GM23248 (cell line): ENCODE measurements at regions not wholly inside any gene's neighbourhood (a gene's known extent, or its start where the extent isn't known, plus 50 kb on each side); places are given as distances from the start of the nearest gene placed in this dataset.

Experiments
- DNase-seq: peaks from one replicate; pipeline ENCODE4 v3.0.0-alpha.2; 2015
- H2AFZ ChIP-seq: fragments of 200-600 bp; sonication (generic); 2 replicates; pipeline ENCODE4 v1.6.1; 2016; ENCODE audit warnings: antibody characterized with exemption
- H3F3A ChIP-seq: fragments of 200-600 bp; sonication (generic); 2 replicates; pipeline ENCODE4 v1.6.1; 2016; ENCODE audit warnings: mild to moderate bottlenecking, antibody characterized with exemption, mixed run types; ENCODE audit not compliant: insufficient read depth
- H3K27ac ChIP-seq: fragments of 200-600 bp; sonication (generic); 2 replicates; pipeline ENCODE4 v1.5.1; 2016; ENCODE audit warnings: mild to moderate bottlenecking
- H3K27me3 ChIP-seq: fragments of 200-600 bp; sonication (generic); replicated peaks from 2 replicates; pipeline ENCODE4 v1.6.1; 2016; ENCODE audit warnings: mild to moderate bottlenecking; ENCODE audit not compliant: insufficient read depth
- H3K36me3 ChIP-seq: fragments of 200-600 bp; sonication (generic); 2 replicates; pipeline ENCODE4 v1.6.1; 2016; ENCODE audit warnings: low read depth, mild to moderate bottlenecking
- H3K4me1 ChIP-seq: fragments of 200-600 bp; sonication (generic); 2 replicates; pipeline ENCODE4 v1.6.1; 2016; ENCODE audit warnings: mild to moderate bottlenecking; ENCODE audit not compliant: insufficient read depth
- H3K4me2 ChIP-seq: fragments of 200-600 bp; sonication (generic); one replicate; pipeline ENCODE4 v1.6.1; 2016; ENCODE audit warnings: mild to moderate bottlenecking; ENCODE audit not compliant: unreplicated experiment
- H3K4me3 ChIP-seq: fragments of 200-600 bp; sonication (generic); 2 replicates; pipeline ENCODE4 v1.5.1; 2016; ENCODE audit warnings: mild to moderate bottlenecking
- H3K79me2 ChIP-seq: fragments of 200-600 bp; sonication (generic); 2 replicates; pipeline ENCODE4 v1.6.1; 2016; ENCODE audit warnings: mild to moderate bottlenecking; ENCODE audit not compliant: insufficient read depth
- H3K9ac ChIP-seq: fragments of 200-600 bp; sonication (generic); 2 replicates; pipeline ENCODE4 v1.6.1; 2016; ENCODE audit warnings: mild to moderate bottlenecking
- H3K9me2 ChIP-seq: fragments of 200-600 bp; sonication (generic); 2 replicates; pipeline ENCODE4 v1.6.1; 2016; ENCODE audit warnings: mixed run types, mild to moderate bottlenecking, moderate library complexity; ENCODE audit not compliant: insufficient read depth
- H3K9me3 ChIP-seq: fragments of 200-600 bp; sonication (generic); one replicate; pipeline ENCODE4 v1.6.1; 2017; ENCODE audit warnings: low read depth
- H4K20me1 ChIP-seq: fragments of 200-600 bp; sonication (generic); 2 replicates; pipeline ENCODE4 v1.6.0; 2016; ENCODE audit not compliant: insufficient read depth
- EZH2 ChIP-seq: fragments of 200-600 bp; sonication (generic); IDR thresholded peaks from 2 replicates; pipeline ENCODE4 v1.6.1; 2018; ENCODE audit warnings: antibody characterized with exemption, mild to moderate bottlenecking; ENCODE audit not compliant: insufficient read depth, poor library complexity, severe bottlenecking
- EZH2phosphoT487 ChIP-seq: fragments of 200-600 bp; sonication (generic); IDR thresholded peaks from 2 replicates; pipeline ENCODE4 v1.6.1; 2018; ENCODE audit warnings: antibody characterized with exemption, moderate library complexity, mild to moderate bottlenecking, low read depth; ENCODE audit not compliant: insufficient read depth
- WGBS, 2 experiments: methylation state at CpG; one replicate each; pipeline ENCODE4 v1.1.6; 2015 to 2017; ENCODE audit warnings: low lambda C conversion rate in 2 of 2, low coverage in 1 of 2; ENCODE audit errors: missing lambda C conversion rate in 2 of 2; 5-methylcytosine and 5-hydroxymethylcytosine counted together
- in situ Hi-C: fragments of 300-500 bp; cut with MboI; formaldehyde crosslinking; loops from 2 replicates; pipeline ENCODE4 v1.15.0; 2020

- 96 to 97% methylated on average over 6 of the region's 6 CpGs for WGBS, 2 experiments
- Histone ChIP-seq H2AFZ (no peak overlapping the region), H3K4me3 (no peak overlapping the region), H4K20me1 (no peaks in the 10 kb centered on the region), H3K9me2 (no peaks in the 10 kb centered on the region), H3K79me2 (0 out of 2 replicates have a peak, but pooled peaks cover 7% of the 10 kb centered on the region), H3K9me3 (no peaks in the 10 kb centered on the region), H3F3A (peaks cover under 1% of the 10 kb centered on the region; the same call in 1 of the 2 replicates), H3K4me1 (no peaks in the 10 kb centered on the region), H3K36me3 (no peaks in the 10 kb centered on the region), H3K27ac (no peak overlapping the region), H3K9ac (no peak overlapping the region), H3K27me3 (no peaks in the 10 kb centered on the region), H3K4me2 (no peak overlapping the region)
- TF ChIP-seq EZH2 = no peak
- TF ChIP-seq EZH2phosphoT487 = no peak
- DNase-seq = no peak
- in situ Hi-C loops = no loop called here
Measured at GRCh38 chr14:100469632-100470522, 117.3 kb downstream of the BEGAIN start.

- H3K27me3 ChIP-seq = no peaks in the 10 kb centered on the region
- no peak for DNase-seq
- H3K9ac ChIP-seq = no peak overlapping the region
- H3K27ac ChIP-seq = no peak overlapping the region
- H3K9me2 ChIP-seq = no peaks in the 10 kb centered on the region
- H4K20me1 ChIP-seq = no peaks in the 10 kb centered on the region
- H3F3A ChIP-seq = peaks cover 7% of the 10 kb centered on the region
- no peaks in the 10 kb centered on the region for H3K9me3 ChIP-seq
- no peaks in the 10 kb centered on the region for H3K36me3 ChIP-seq
- WGBS, 2 experiments = 84 to 90% methylated on average over 2 of the region's 2 CpGs
- H3K4me2 ChIP-seq = no peak overlapping the region
- H3K4me3 ChIP-seq = no peak overlapping the region
- in situ Hi-C loops = no loop called here
- no peak overlapping the region for H2AFZ ChIP-seq
- H3K4me1 ChIP-seq = 0 out of 2 replicates have a peak, but pooled peaks cover 1% of the 10 kb centered on the region
- TF ChIP-seq EZH2phosphoT487 = no peak
- TF ChIP-seq EZH2 = no peak
- 0 out of 2 replicates have a peak, but pooled peaks cover 7% of the 10 kb centered on the region for H3K79me2 ChIP-seq
Measured at GRCh38 chr14:100470523-100470897, 116.7 kb downstream of the BEGAIN start.

- no peaks in the 10 kb centered on the region for H3K9me2 ChIP-seq
- no peaks in the 10 kb centered on the region for H3K9me3 ChIP-seq
- peaks cover 9% of the 10 kb centered on the region for H3K4me1 ChIP-seq
- no peaks in the 10 kb centered on the region for H3K79me2 ChIP-seq
- TF ChIP-seq EZH2 = no peak
- no peak for TF ChIP-seq EZH2phosphoT487
- no peak overlapping the region for H3K4me3 ChIP-seq
- in situ Hi-C loops = no loop called here
- no peaks in the 10 kb centered on the region for H3K27me3 ChIP-seq
- H2AFZ ChIP-seq = no peak overlapping the region
- peaks cover 12% of the 10 kb centered on the region for H3F3A ChIP-seq
- H3K27ac ChIP-seq = no peak overlapping the region
- no peaks in the 10 kb centered on the region for H4K20me1 ChIP-seq
- no peak overlapping the region for H3K9ac ChIP-seq
- WGBS, 2 experiments = 93 to 94% methylated on average over 16 of the region's 16 CpGs
- no peak overlapping the region for H3K4me2 ChIP-seq
- H3K36me3 ChIP-seq = no peaks in the 10 kb centered on the region
- no peak for DNase-seq
Measured at GRCh38 chr14:100471441-100472093, 115.7 kb downstream of the BEGAIN start.

- Histone ChIP-seq H3K9me3 (no peaks in the 10 kb centered on the region), H3K4me3 (no peak overlapping the region), H4K20me1 (no peaks in the 10 kb centered on the region), H3K9me2 (no peaks in the 10 kb centered on the region), H3K9ac (no peak overlapping the region), H3K27ac (no peak overlapping the region), H3K36me3 (no peaks in the 10 kb centered on the region), H3K4me2 (no peak overlapping the region), H3K27me3 (no peaks in the 10 kb centered on the region), H3K79me2 (no peaks in the 10 kb centered on the region), H3K4me1 (peaks cover 14% of the 10 kb centered on the region), H3F3A (peaks cover 17% of the 10 kb centered on the region), H2AFZ (no peak overlapping the region)
- DNase-seq = no peak
- TF ChIP-seq EZH2phosphoT487 (no peak), EZH2 (no peak)
- 86 to 87% methylated on average over 7 of the region's 7 CpGs for WGBS, 2 experiments
- in situ Hi-C loops = no loop called here
Measured at GRCh38 chr14:100472094-100472455, 115.1 kb downstream of the BEGAIN start.
